Neural progenitor cell (in vitro differentiated cells): ENCODE measurements at regions not wholly inside any gene's neighbourhood (a gene's known extent, or its start where the extent isn't known, plus 50 kb on each side); places are given as distances from the start of the nearest gene placed in this dataset.
A peak's percentile ranks its signal among the peaks of the same experiment; 100 is the strongest.

Experiments
- DNase-seq: peaks from one replicate; pipeline ENCODE4 v3.0.0-alpha.2; 2016; ENCODE audit warnings: low spot score
- H2AFZ ChIP-seq: fragments of 200-600 bp; sonication (generic); replicated peaks from 2 replicates; pipeline ENCODE4 v1.6.1; 2016; ENCODE audit warnings: antibody characterized with exemption
- H3F3A ChIP-seq: fragments of 200-600 bp; sonication (generic); 2 replicates; pipeline ENCODE4 v1.6.1; 2016; ENCODE audit warnings: antibody characterized with exemption, low read depth
- H3K27ac ChIP-seq: fragments of 200-600 bp; sonication (generic); 2 replicates; pipeline ENCODE4 v1.5.1; 2016; ENCODE audit warnings: mild to moderate bottlenecking
- H3K27me3 ChIP-seq: fragments of 200-600 bp; sonication (generic); 2 replicates; pipeline ENCODE4 v1.6.1; 2016; ENCODE audit warnings: mild to moderate bottlenecking, moderate library complexity
- H3K36me3 ChIP-seq: fragments of 200-600 bp; sonication (generic); 2 replicates; pipeline ENCODE4 v1.5.1; 2016
- H3K4me1 ChIP-seq: fragments of 200-600 bp; sonication (generic); 2 replicates; pipeline ENCODE4 v1.6.1; 2016; ENCODE audit warnings: mixed run types
- H3K4me2 ChIP-seq: fragments of 200-600 bp; sonication (generic); 2 replicates; pipeline ENCODE4 v1.6.1; 2016
- H3K4me3 ChIP-seq: fragments of 200-600 bp; sonication (generic); 2 replicates; pipeline ENCODE4 v1.5.1; 2016
- H3K79me2 ChIP-seq: fragments of 200-600 bp; sonication (generic); 2 replicates; pipeline ENCODE4 v1.6.1; 2016; ENCODE audit warnings: low read depth
- H3K9ac ChIP-seq: fragments of 200-600 bp; sonication (generic); 2 replicates; pipeline ENCODE4 v1.6.1; 2016
- H3K9me3 ChIP-seq: fragments of 200-600 bp; sonication (generic); 2 replicates; pipeline ENCODE4 v1.5.1; 2016; ENCODE audit warnings: low read depth
- H4K20me1 ChIP-seq: fragments of 200-600 bp; sonication (generic); 2 replicates; pipeline ENCODE4 v1.6.1; 2016; ENCODE audit warnings: low read depth
- H3K27ac Mint-ChIP-seq: 3 replicates; pipeline ENCODE4 v1.8.0; 2021; ENCODE audit warnings: mixed read lengths
- H3K27me3 Mint-ChIP-seq: 2 replicates; pipeline ENCODE4 v1.8.0; 2022; ENCODE audit warnings: low read depth, mild to moderate bottlenecking, inconsistent platforms, moderate library complexity, mixed read lengths; ENCODE audit not compliant: insufficient read depth
- H3K36me3 Mint-ChIP-seq: 3 replicates; pipeline ENCODE4 v1.8.0; 2021; ENCODE audit warnings: mixed read lengths
- H3K4me1 Mint-ChIP-seq: 3 replicates; pipeline ENCODE4 v1.8.0; 2021; ENCODE audit warnings: mixed read lengths
- H3K4me3 Mint-ChIP-seq: 3 replicates; pipeline ENCODE4 v1.8.0; 2021; ENCODE audit warnings: mild to moderate bottlenecking, moderate library complexity, mixed read lengths
- H3K9me3 Mint-ChIP-seq: 3 replicates; pipeline ENCODE4 v1.8.0; 2020; ENCODE audit warnings: mixed read lengths
- CTCF ChIP-seq: fragments of 200-600 bp; sonication (generic); IDR thresholded peaks from 2 replicates; pipeline ENCODE4 v1.5.1; 2017; ENCODE audit warnings: antibody characterized with exemption, mild to moderate bottlenecking
- EZH2 ChIP-seq: fragments of 200-600 bp; sonication (generic); IDR thresholded peaks from 2 replicates; pipeline ENCODE4 v1.6.1; 2017; ENCODE audit warnings: antibody characterized with exemption, mild to moderate bottlenecking, moderate library complexity
- EZH2phosphoT487 ChIP-seq: fragments of 200-600 bp; sonication (generic); IDR thresholded peaks from 2 replicates; pipeline ENCODE4 v1.6.1; 2017; ENCODE audit warnings: antibody characterized with exemption

- peak overlapping the region; percentile 42 for H3K27ac Mint-ChIP-seq
- H3K4me3 Mint-ChIP-seq = no peak overlapping the region
- Histone ChIP-seq H3K9me3 (no peaks in the 10 kb centered on the region), H3F3A (peaks cover 27% of the 10 kb centered on the region), H4K20me1 (no peaks in the 10 kb centered on the region), H3K27me3 (no peaks in the 10 kb centered on the region), H3K4me3 (no peak overlapping the region), H3K36me3 (no peaks in the 10 kb centered on the region), H3K27ac (no peak overlapping the region), H3K9ac (no peak overlapping the region), H3K4me1 (peaks cover 66% of the 10 kb centered on the region), H2AFZ (peak overlapping the region; percentile 18), H3K79me2 (no peaks in the 10 kb centered on the region), H3K4me2 (no peak overlapping the region)
- H3K27me3 Mint-ChIP-seq = peaks cover 4% of the 10 kb centered on the region
- peaks cover 70% of the 10 kb centered on the region for H3K4me1 Mint-ChIP-seq
- peaks cover 8% of the 10 kb centered on the region for H3K9me3 Mint-ChIP-seq
- no peak for DNase-seq
- TF ChIP-seq CTCF = no peak
- no peak for TF ChIP-seq EZH2
- no peak for TF ChIP-seq EZH2phosphoT487
- H3K36me3 Mint-ChIP-seq = peaks cover 5% of the 10 kb centered on the region
Measured at GRCh38 chr10:5585517-5586206, 60.9 kb downstream of the CALML3 start.

DNA sequence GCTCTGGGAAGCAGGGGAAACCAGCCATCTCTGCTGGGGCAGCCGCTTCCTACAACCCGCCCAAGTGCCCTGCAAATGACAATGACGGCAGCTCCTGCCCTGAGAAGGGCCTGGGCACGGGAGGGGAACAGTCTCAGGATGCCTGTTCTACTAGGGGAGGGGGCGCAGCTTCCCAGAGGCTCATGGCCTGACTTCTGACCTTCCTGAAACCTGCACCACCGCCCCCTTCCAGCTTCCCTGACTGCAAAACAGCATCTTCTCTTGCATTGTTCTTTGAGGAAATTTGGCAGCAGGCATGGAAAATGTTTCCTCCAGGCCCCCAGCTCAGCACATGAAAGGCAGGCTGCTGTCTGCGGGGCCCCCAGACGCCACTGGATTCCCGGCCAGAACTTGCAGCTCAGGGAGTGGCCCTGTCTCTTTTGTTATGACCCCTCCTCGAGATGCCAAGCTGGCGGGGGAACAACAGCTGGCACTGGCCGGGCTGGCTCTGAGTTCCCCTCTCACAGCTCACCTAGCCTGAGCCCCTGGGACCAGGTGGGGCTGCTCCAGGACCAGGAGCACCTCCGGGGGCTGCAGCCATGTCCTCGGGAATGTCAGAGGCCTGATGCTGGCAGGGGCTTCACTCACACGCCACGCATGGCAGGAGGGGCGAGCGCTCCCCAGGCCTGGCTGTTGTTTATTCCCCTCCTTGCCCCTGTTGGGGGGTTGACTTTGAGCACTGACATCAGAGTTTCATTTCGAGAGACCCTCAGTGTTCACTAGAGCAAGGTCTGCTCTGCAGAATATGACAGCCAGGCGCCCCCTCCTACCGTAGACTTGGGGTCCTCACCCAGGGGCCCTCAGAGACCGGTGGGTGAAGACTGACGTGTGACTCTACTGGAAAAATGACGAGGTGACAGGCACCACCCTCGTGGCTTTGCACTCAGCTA lies 62.7 kb downstream of the CALML3 start:
- no peaks in the 10 kb centered on the region for H3K36me3 Mint-ChIP-seq
- Histone ChIP-seq H3K9me3 (no peaks in the 10 kb centered on the region), H3K4me2 (no peak overlapping the region), H3K27ac (no peak overlapping the region), H3K79me2 (no peaks in the 10 kb centered on the region), H4K20me1 (no peaks in the 10 kb centered on the region), H2AFZ (no peak overlapping the region), H3K36me3 (no peaks in the 10 kb centered on the region), H3K4me1 (peaks cover 67% of the 10 kb centered on the region), H3K27me3 (no peaks in the 10 kb centered on the region), H3K4me3 (no peak overlapping the region), H3K9ac (no peak overlapping the region), H3F3A (peaks cover 34% of the 10 kb centered on the region)
- no peak overlapping the region for H3K4me3 Mint-ChIP-seq
- no peak for TF ChIP-seq EZH2
- no peak for TF ChIP-seq CTCF
- TF ChIP-seq EZH2phosphoT487 = no peak
- H3K4me1 Mint-ChIP-seq = peaks cover 84% of the 10 kb centered on the region
- H3K27me3 Mint-ChIP-seq = peaks cover 7% of the 10 kb centered on the region
- peak overlapping the region; percentile 25 for H3K27ac Mint-ChIP-seq
- no peaks in the 10 kb centered on the region for H3K9me3 Mint-ChIP-seq
- DNase-seq = no peak

GRCh38 chr10:5588080-5588453 lies 63.3 kb downstream of the CALML3 start:
- H3K9me3 ChIP-seq = no peaks in the 10 kb centered on the region
- no peaks in the 10 kb centered on the region for H3K36me3 ChIP-seq
- Mint-ChIP-seq H3K4me3 (peak overlapping the region; percentile 30), H3K4me1 (peaks cover 82% of the 10 kb centered on the region), H3K9me3 (no peaks in the 10 kb centered on the region), H3K36me3 (no peaks in the 10 kb centered on the region), H3K27me3 (peaks cover 10% of the 10 kb centered on the region), H3K27ac (peak overlapping the region; percentile 17)
- no peak overlapping the region for H3K27ac ChIP-seq
- no peaks in the 10 kb centered on the region for H3K27me3 ChIP-seq
- no peaks in the 10 kb centered on the region for H4K20me1 ChIP-seq
- H3K9ac ChIP-seq = no peak overlapping the region
- no peak overlapping the region for H3K4me3 ChIP-seq
- H3K4me2 ChIP-seq = no peak overlapping the region
- no peak for TF ChIP-seq EZH2phosphoT487
- no peak for TF ChIP-seq EZH2
- no peak for TF ChIP-seq CTCF
- H3F3A ChIP-seq = peaks cover 27% of the 10 kb centered on the region
- H3K4me1 ChIP-seq = peaks cover 61% of the 10 kb centered on the region
- H3K79me2 ChIP-seq = no peaks in the 10 kb centered on the region
- no peak for DNase-seq
- no peak overlapping the region for H2AFZ ChIP-seq
